H9 (cell line): ENCODE measurements at regions not wholly inside any gene's neighbourhood (a gene's known extent, or its start where the extent isn't known, plus 50 kb on each side); places are given as distances from the start of the nearest gene placed in this dataset.

Experiments used
- DNase-seq: peaks from one replicate; pipeline ENCODE4 v3.0.0-alpha.2; 2017
- H2AFZ ChIP-seq: one replicate; pipeline ENCODE4 v1.6.1; 2013; ENCODE audit warnings: mild to moderate bottlenecking, low read length, control low read depth, moderate library complexity
- H2AK5ac ChIP-seq: 2 replicates; pipeline ENCODE4 v1.6.1; 2013; ENCODE audit warnings: low read length, control low read depth, mixed read lengths; ENCODE audit not compliant: insufficient read length
- H2BK120ac ChIP-seq: one replicate; pipeline ENCODE4 v1.6.1; 2013; ENCODE audit warnings: low read depth, mild to moderate bottlenecking, low read length, control low read depth, inconsistent platforms; ENCODE audit not compliant: poor library complexity, severe bottlenecking
- H2BK12ac ChIP-seq: 2 replicates; pipeline ENCODE4 v1.6.1; 2013; ENCODE audit warnings: low read length, control low read depth, mixed read lengths, low read depth; ENCODE audit not compliant: insufficient read length
- H2BK15ac ChIP-seq: 2 replicates; pipeline ENCODE4 v1.6.1; 2013; ENCODE audit warnings: low read depth, low read length, control low read depth
- H2BK20ac ChIP-seq: one replicate; pipeline ENCODE4 v1.6.1; 2013; ENCODE audit warnings: low read depth, mild to moderate bottlenecking, low read length, control low read depth, inconsistent platforms; ENCODE audit not compliant: poor library complexity, severe bottlenecking
- H2BK5ac ChIP-seq: 2 replicates; pipeline ENCODE4 v1.6.1; 2013; ENCODE audit warnings: low read length, control low read depth, mixed read lengths; ENCODE audit not compliant: insufficient read length
- H3K14ac ChIP-seq: 2 replicates; pipeline ENCODE4 v1.6.1; 2013; ENCODE audit warnings: low read length, control low read depth; ENCODE audit not compliant: insufficient read depth
- H3K18ac ChIP-seq: 2 replicates; pipeline ENCODE4 v1.6.1; 2013; ENCODE audit warnings: low read depth, mild to moderate bottlenecking, mixed read lengths, low read length, control low read depth; ENCODE audit not compliant: insufficient read length
- H3K23ac ChIP-seq: 2 replicates; pipeline ENCODE4 v1.6.1; 2013; ENCODE audit warnings: low read length, control low read depth, mixed read lengths, low read depth; ENCODE audit not compliant: insufficient read length
- H3K23me2 ChIP-seq: 2 replicates; pipeline ENCODE4 v1.6.1; 2013; ENCODE audit warnings: low read depth, mild to moderate bottlenecking, mixed read lengths, low read length, control low read depth; ENCODE audit not compliant: insufficient read length, poor library complexity, severe bottlenecking
- H3K27ac ChIP-seq: 2 replicates; pipeline ENCODE4 v1.5.1; 2013; ENCODE audit warnings: low read length, control low read depth, mixed read lengths, low read depth; ENCODE audit not compliant: insufficient read length
- H3K27me3 ChIP-seq: 2 replicates; pipeline ENCODE4 v1.6.1; 2013; ENCODE audit warnings: low read length, control low read depth, inconsistent platforms; ENCODE audit not compliant: insufficient read depth
- H3K4ac ChIP-seq: 2 replicates; pipeline ENCODE4 v1.6.1; 2013; ENCODE audit warnings: low read depth, mild to moderate bottlenecking, control low read depth, inconsistent platforms, low read length, moderate library complexity
- H3K4me1 ChIP-seq: 2 replicates; pipeline ENCODE4 v1.6.1; 2013; ENCODE audit warnings: low read length, control low read depth, inconsistent platforms; ENCODE audit not compliant: insufficient read depth
- H3K4me2 ChIP-seq: 2 replicates; pipeline ENCODE4 v1.6.1; 2013; ENCODE audit warnings: low read length, control low read depth, mixed read lengths; ENCODE audit not compliant: insufficient read length, insufficient read depth
- H3K56ac ChIP-seq: 2 replicates; pipeline ENCODE4 v1.6.1; 2013; ENCODE audit warnings: low read depth, mild to moderate bottlenecking, mixed read lengths, low read length, control low read depth; ENCODE audit not compliant: insufficient read length
- H3K79me1 ChIP-seq: 2 replicates; pipeline ENCODE4 v1.6.1; 2013; ENCODE audit warnings: low read depth, mild to moderate bottlenecking, moderate library complexity, low read length, control low read depth, inconsistent platforms; ENCODE audit not compliant: insufficient read depth, poor library complexity, severe bottlenecking
- H3K79me2 ChIP-seq: 2 replicates; pipeline ENCODE4 v1.6.1; 2013; ENCODE audit warnings: low read length, control low read depth, inconsistent platforms; ENCODE audit not compliant: insufficient read depth
- H3K9ac ChIP-seq: 2 replicates; pipeline ENCODE4 v1.6.1; 2013; ENCODE audit warnings: low read length, control low read depth, mixed read lengths; ENCODE audit not compliant: insufficient read length; ENCODE audit errors: extremely low read depth
- H3K9me3 ChIP-seq: one replicate; pipeline ENCODE4 v1.6.1; 2013; ENCODE audit warnings: low read depth, low read length, inconsistent platforms; ENCODE audit not compliant: control insufficient read depth
- H3T11ph ChIP-seq: one replicate; pipeline ENCODE4 v1.6.1; 2013; ENCODE audit warnings: mild to moderate bottlenecking, low read length, control low read depth, inconsistent platforms
- H4K20me1 ChIP-seq: one replicate; pipeline ENCODE4 v1.6.1; 2013; ENCODE audit not compliant: control insufficient read depth, insufficient read length, insufficient read depth
- H4K5ac ChIP-seq: 2 replicates; pipeline ENCODE4 v1.6.1; 2013; ENCODE audit warnings: low read depth, mild to moderate bottlenecking, mixed read lengths, low read length, control low read depth; ENCODE audit not compliant: insufficient read length
- H4K8ac ChIP-seq: replicated peaks from 2 replicates; pipeline ENCODE4 v1.6.1; 2013; ENCODE audit warnings: low read length, control low read depth, mixed read lengths, low read depth; ENCODE audit not compliant: insufficient read length
- H4K91ac ChIP-seq: 2 replicates; pipeline ENCODE4 v1.6.1; 2013; ENCODE audit warnings: low read depth, mild to moderate bottlenecking, moderate library complexity, mixed read lengths, low read length, control low read depth; ENCODE audit not compliant: insufficient read length
- H3K27ac Mint-ChIP-seq, 3 experiments: 2 replicates in 2 of 3; 3 replicates in 1 of 3; pipeline ENCODE4 v1.8.0; 2020 to 2021; ENCODE audit warnings: mixed read lengths in 3 of 3, mild to moderate bottlenecking in 1 of 3, moderate library complexity in 1 of 3
- H3K27me3 Mint-ChIP-seq: 2 replicates; pipeline ENCODE4 v1.8.0; 2021; ENCODE audit warnings: low read depth, mild to moderate bottlenecking, moderate library complexity, mixed read lengths
- H3K36me3 Mint-ChIP-seq, 3 experiments: 2 replicates in 2 of 3; 3 replicates in 1 of 3; pipeline ENCODE4 v1.8.0; 2020 to 2021; ENCODE audit warnings: low read depth in 3 of 3, mixed read lengths in 3 of 3; ENCODE audit not compliant: insufficient read depth in 1 of 3
- H3K4me1 Mint-ChIP-seq, 2 experiments: 2 replicates each; pipeline ENCODE4 v1.8.0; 2020; ENCODE audit warnings: mixed read lengths in 2 of 2
- H3K4me3 Mint-ChIP-seq, 2 experiments: 2 replicates in 1 of 2; 3 replicates in 1 of 2; pipeline ENCODE4 v1.8.0; 2020 to 2021; ENCODE audit warnings: mild to moderate bottlenecking in 2 of 2, mixed read lengths in 2 of 2, moderate library complexity in 1 of 2
- H3K9me3 Mint-ChIP-seq, 2 experiments: 2 replicates in 1 of 2; 3 replicates in 1 of 2; pipeline ENCODE4 v1.8.0; 2020; ENCODE audit warnings: mild to moderate bottlenecking in 2 of 2, mixed read lengths in 2 of 2, moderate library complexity in 1 of 2
- WGBS: extraction: QIAGEN DNeasy Blood & Tissue Kit; methylation state at CpG from one replicate; pipeline ENCODE4 v1.1.7; 2013; ENCODE audit warnings: missing lambda C conversion rate, low lambda C conversion rate, mixed read lengths; ENCODE audit not compliant: insufficient read length; ENCODE audit errors: extremely low coverage; 5-methylcytosine and 5-hydroxymethylcytosine counted together
- TF ChIP-seq, protein P1 (sequence below): fragments of 200-600 bp; sonication (generic); conservative IDR thresholded peaks from 3 replicates; pipeline ENCODE4 v1.8.0; 2021; ENCODE audit warnings: antibody characterized with exemption, mild to moderate bottlenecking

DNA sequence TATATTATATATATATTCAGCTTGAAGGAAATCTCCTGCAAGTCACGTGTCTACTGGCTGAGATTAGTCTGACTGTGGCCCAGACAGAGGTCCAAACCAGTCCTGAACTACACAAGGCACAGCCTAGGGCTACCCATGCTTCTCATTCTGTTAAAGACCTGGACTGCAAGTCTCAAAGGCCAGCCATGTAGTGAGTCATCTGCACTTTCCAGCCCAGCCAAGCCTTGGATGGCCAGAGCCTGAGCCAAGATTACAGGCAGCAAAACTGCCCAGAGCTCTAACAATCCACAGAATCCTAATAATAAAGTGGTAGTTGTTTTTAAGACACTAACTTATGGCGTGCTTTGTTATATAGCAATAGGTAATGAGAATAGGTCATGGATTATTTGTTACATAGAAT is 259.6 kb downstream of the SS18 start:
- H3K27me3 ChIP-seq, result no peaks in the 10 kb centered on the region
- no peak overlapping the region for H2BK120ac ChIP-seq
- H3K9me3 ChIP-seq, result no peaks in the 10 kb centered on the region
- no peak overlapping the region for H3K23ac ChIP-seq
- H3K4me1 ChIP-seq, result no peaks in the 10 kb centered on the region
- H3K27ac ChIP-seq, result no peak overlapping the region
- H3K4me1 Mint-ChIP-seq, result peaks cover 3% of the 10 kb centered on the region in 2 experiments; a peak in 2 of 4 replicates
- H3K56ac ChIP-seq, result no peak overlapping the region
- H3K79me2 ChIP-seq, result no peaks in the 10 kb centered on the region
- no peak overlapping the region for H3K4ac ChIP-seq
- H3K27ac Mint-ChIP-seq, result no peak overlapping the region
- TF ChIP-seq, protein P1, sequence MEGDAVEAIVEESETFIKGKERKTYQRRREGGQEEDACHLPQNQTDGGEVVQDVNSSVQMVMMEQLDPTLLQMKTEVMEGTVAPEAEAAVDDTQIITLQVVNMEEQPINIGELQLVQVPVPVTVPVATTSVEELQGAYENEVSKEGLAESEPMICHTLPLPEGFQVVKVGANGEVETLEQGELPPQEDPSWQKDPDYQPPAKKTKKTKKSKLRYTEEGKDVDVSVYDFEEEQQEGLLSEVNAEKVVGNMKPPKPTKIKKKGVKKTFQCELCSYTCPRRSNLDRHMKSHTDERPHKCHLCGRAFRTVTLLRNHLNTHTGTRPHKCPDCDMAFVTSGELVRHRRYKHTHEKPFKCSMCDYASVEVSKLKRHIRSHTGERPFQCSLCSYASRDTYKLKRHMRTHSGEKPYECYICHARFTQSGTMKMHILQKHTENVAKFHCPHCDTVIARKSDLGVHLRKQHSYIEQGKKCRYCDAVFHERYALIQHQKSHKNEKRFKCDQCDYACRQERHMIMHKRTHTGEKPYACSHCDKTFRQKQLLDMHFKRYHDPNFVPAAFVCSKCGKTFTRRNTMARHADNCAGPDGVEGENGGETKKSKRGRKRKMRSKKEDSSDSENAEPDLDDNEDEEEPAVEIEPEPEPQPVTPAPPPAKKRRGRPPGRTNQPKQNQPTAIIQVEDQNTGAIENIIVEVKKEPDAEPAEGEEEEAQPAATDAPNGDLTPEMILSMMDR, result no peak
- H3K79me1 ChIP-seq, result no peaks in the 10 kb centered on the region
- H3K4me2 ChIP-seq, result no peak overlapping the region
- H4K91ac ChIP-seq, result no peak overlapping the region
- no peak overlapping the region for H2BK15ac ChIP-seq
- H2BK12ac ChIP-seq, result no peak overlapping the region
- H3K9me3 Mint-ChIP-seq, result no peaks in the 10 kb centered on the region
- H2BK5ac ChIP-seq, result no peak overlapping the region
- WGBS, result no CpG with 5 or more reads among the region's 2 CpGs
- no peak overlapping the region for H4K5ac ChIP-seq
- no peak for DNase-seq
- H3K14ac ChIP-seq, result no peak overlapping the region
- H2BK20ac ChIP-seq, result no peak overlapping the region
- H4K20me1 ChIP-seq, result no peaks in the 10 kb centered on the region
- no peak overlapping the region for H4K8ac ChIP-seq
- H3K36me3 Mint-ChIP-seq, result no peaks in the 10 kb centered on the region
- H3K27me3 Mint-ChIP-seq, result no peaks in the 10 kb centered on the region; the same call in 1 of the 2 replicates
- no peaks in the 10 kb centered on the region for H3K23me2 ChIP-seq
- H3K9ac ChIP-seq, result no peak overlapping the region
- no peak overlapping the region for H3T11ph ChIP-seq
- no peak overlapping the region for H2AFZ ChIP-seq
- no peak overlapping the region for H3K18ac ChIP-seq
- H3K4me3 Mint-ChIP-seq, result no peak overlapping the region
- no peak overlapping the region for H2AK5ac ChIP-seq
